HG03066 (cell line): ENCODE measurements at regions not wholly inside any gene's neighbourhood (a gene's known extent, or its start where the extent isn't known, plus 50 kb on each side); places are given as distances from the start of the nearest gene placed in this dataset.

ENCODE experiments used
- ATAC-seq: cut with Tn5 transposase; IDR thresholded peaks from one replicate; pipeline ENCODE4 v1.9.1; 2021; ENCODE audit warnings: low read depth; ENCODE audit not compliant: unreplicated experiment

DNA sequence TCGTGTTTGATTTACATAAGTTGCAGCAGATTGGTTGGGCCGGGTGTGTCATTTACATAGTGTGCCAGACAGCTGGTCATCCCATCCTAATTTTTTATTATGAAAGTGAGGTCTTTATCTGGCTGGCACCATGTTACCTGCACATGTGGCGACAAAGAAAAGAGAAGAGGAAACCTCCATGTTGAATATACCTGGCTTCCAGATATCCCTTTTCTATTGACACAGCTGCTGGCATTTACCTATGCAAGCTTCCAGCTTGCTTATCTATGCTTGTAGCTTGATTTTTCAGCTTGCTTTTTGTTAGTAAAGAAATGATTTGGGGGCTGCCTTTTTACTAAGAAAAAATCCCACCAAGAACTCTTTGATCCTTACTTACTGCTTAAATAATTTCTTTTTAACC is 681.3 kb upstream of the SLITRK1 start:
- ATAC-seq = no peak

DNA sequence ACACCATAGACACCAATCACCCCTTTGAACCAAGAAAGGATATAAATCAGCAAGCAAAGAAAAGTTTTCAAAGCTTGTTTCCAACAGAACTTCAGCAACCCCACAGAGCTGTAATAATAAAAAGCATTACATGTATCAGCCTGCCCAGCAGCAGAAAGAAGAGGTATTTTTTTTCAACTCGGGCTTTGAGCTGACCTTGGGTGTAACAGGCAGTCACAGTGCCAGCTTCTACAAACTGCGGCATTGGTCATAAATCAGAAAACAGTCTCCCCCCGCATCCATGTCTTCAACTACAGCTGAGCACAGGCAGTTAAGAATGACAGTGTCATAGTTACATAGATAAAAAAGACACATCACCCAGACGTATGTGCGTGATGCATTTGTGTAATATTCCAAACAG is 671.0 kb upstream of the SLITRK1 start:
- no peak for ATAC-seq

DNA sequence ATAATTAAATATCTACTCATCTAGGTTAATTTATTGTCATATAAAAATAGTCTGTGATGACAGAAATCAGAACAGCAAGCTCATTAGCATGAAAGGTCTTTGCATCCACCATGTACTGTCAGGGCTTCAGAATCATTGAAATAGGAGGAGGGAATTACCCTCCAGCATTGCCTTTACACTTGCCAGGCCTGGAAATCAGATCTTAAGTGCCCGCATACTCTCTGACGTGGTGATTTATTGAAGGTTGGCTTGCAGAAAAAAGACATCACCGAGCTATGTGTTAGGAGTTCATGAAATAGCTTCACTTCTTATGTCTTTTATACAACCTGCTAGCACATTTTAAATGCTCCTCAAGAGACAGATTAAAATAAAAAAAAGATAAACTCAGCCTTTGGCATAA is 661.7 kb upstream of the SLITRK1 start:
- ATAC-seq = no peak

DNA sequence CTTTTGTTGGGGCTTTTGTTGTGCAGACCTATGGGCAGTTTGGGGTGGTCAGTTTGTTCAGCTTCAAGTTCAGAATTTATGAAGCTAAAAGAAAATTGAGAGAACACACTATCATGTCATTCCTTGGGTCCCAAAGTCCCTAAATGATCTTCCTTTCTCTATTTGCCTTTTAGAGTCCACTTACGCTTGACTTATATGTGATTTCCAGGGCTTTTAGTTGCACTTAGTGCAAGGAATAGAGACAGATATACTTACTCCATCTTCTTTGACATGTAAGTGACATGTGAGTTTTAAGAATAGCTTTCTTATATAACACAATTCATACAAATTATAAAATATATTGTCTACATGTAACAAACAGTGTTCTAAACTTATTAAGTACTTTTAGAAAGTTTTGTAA is 660.1 kb upstream of the SLITRK1 start:
- no peak for ATAC-seq

DNA sequence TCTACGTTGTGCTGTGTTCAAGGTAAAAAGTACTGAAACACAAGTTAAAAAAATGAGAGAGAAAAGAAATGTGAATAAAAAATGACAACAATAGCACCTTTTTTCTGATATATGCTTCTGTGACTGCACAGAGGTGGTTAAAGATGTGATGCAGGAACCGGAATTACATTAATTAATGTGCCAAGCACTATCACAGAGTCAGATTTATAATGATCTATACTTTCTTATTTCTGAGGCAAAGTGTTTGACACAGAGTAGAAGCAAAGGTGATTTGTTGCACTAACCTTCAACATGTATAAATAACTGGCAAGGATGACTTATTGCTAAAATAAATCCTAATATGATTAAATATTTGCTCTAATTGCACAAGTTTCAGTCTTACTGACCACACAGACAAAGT is 654.6 kb upstream of the SLITRK1 start:
- no peak for ATAC-seq

DNA sequence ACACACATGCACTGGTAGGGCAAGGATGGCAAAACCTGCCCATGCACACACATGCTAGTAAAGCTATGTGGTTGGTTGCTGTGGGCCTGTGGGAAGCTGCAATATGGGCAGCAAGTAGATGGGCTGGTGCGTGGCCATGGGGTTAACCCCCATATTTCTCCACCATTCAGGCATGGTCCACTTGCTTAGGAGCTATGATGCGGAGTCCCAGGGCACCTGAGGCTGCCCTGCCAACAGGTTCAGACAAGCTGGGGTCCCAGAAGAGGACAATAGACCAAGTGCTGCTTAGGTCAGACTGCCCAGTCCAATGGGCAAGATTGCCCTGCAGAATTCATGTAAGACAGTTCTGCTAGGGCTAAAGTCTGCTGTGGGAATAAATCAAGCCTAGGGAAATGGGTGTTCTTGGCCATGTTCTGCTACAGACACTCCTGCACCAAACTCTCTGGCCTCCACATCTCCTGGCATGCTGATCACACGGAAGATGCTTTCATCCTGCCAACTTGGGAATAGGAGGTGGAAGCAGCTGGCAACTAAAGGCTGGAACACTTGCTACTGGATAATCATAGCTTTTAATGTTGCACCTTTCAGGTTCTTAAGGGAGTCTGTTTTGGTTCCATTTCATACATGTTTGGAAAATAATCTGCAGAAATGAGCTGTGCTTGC is 646.3 kb upstream of the SLITRK1 start:
- no peak for ATAC-seq

DNA sequence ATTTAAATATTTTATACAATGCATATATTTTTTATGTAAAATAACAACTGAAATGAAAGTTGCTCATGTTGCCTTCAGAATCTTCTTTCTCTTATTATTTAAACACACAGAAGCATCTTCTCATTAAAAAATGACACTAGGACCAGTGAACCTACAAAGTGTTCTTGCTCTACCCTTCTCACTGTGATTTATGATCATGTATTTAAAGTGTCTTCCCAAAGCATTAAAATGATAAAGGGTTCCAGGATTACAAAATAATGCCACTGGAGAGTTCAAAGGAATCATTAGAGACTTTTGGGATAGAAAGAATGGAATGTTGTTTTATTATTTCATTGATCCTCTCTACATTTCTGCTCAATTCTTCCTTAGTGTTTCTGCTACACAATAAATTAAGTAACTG is 643.6 kb upstream of the SLITRK1 start:
- ATAC-seq = no peak

DNA sequence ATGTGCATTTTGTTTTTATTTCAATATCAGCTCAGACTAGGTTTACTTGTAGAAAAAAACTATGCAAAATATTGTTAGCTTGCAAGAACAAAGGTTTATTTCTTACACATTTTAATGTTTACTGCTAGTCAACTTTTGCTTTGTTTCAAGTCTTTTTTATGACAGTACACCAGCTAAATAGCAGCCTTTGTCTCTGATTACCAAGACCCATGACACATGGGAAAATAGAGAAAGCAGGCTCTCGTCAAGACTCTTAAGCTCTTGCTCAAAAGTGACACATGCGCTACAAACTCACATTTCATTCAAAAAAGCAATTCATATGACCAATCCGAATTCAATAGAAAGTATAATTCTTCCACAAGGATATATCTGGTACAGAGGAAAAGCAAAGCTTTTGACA is 642.3 kb upstream of the SLITRK1 start:
- no peak for ATAC-seq

DNA sequence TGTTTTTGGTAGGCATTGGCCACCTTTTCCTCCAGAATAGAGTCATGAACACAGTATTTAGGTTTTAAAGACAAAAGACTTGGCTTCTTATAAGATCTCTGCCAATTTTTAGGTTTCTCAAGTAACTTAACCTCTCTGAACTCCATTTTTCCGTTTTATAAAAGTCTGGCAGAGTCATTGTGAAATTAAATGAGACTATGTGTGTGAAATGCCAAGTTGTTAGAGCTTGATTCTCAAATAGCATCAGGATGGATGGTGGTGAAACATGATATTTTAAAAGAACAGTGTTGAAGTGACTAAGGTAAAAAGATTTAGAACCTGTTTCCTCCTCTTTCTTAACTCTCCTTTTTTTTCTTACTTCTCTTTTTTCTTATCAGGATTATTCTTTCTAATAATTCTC is 617.7 kb upstream of the SLITRK1 start:
- ATAC-seq = no peak

DNA sequence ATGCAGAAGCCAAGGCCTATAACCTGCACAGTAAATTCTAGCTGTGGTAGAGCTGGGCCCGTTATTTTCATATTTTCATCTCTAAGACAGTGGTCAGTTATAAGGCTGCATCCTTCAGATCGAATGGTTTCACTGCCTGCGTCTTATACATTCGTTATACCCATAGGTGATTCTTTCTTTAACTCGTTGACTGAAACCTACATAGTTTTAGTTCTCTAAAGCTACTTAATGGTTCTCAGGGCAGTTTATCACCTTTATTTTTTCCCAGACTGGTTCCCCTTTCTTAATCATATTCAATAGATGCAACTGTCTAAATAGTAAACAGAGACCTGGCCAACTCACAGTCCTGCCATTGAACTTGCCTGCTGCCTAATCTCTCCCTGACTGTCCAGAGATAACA is 615.3 kb upstream of the SLITRK1 start:
- ATAC-seq = no peak

DNA sequence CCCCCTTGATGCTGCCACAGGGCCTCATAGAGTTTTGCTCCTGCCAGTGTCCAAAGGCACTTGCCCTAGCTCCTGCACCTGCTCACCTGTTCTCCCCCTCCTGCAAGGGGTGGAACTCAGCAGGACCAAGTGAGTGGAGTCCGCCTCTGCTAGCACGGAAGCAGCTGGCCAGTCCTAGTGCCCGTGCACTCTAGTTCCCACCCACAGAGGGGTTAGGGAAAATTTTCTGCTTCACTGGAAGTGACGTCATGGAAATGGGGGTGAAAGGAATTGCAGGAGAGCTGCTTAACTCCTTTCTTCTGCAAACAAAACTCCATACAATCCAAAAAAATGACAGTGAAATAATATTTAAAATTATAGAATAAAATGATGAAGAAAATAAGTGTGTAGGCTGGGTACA is 609.7 kb upstream of the SLITRK1 start:
- ATAC-seq = no peak

DNA sequence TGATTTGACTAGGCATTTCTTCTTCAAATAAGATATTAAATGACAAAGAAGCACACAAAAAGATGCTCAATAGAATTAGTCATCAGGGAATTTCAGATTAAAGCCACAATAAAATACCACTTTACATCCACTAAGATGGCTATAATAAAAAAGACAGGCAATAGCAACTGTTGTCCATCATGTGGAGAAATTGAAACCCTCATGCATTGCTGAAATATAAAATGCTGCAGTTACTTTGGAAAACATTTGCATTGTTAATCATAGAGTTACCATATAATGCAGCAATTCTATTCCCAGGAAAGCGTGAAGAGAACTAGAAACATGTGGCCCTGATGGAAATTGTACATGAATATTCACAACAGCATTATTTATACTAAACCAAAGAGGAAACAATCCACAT is 605.5 kb upstream of the SLITRK1 start:
- no peak for ATAC-seq

DNA sequence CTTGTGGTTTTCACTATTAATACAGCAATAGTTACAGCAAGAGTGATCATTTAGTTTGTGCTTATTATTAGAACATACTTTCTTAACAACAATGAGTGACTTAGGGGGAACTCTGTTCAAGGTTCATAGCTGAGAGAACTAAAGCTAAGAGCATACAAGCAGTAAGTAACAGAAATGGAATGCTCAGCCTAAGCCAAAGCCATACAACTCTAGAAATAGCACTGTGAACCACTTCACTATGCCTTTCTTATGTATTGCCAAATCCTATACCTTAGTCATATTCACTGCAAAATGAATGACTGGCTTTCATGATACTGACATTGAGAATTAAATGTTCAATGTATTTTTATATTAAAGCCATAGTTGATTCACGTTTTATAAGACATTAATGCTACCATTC is 599.7 kb upstream of the SLITRK1 start:
- ATAC-seq = no peak

DNA sequence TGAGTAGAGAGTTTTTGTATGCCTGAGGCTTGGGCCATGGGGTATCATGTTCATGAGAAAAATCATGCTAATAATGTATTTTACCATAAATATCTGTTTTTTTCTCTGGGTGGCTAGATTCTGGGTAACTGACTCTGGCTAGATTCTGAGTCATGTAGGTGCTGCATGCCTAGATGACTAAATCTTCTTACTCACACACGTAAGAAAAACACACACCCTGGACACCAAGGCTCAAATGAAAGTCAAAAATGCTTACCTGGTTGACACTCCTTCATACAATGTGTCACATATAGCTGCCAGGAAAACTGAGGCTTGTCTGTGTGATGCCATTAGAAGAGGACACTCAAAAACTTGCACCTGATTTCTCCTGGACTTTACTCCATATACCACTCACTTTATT is 597.4 kb upstream of the SLITRK1 start:
- no peak for ATAC-seq

DNA sequence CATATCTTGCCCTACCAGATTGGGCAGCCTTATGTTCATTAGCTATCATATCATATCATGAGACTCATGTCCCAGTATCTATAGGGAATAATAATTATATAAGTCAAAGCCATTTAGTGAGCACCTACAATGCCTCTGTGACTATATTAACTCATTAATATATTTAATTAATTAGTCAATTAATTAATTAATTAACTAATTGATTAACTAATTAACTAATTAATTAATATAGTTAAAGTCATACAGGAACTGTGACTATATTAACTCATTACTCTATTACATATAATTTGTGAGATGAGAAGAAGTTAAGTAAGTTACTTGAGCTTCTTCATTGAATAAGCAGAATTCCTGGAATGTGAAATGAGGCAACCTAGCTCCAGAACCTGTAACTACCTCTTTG is 588.3 kb upstream of the SLITRK1 start:
- no peak for ATAC-seq

DNA sequence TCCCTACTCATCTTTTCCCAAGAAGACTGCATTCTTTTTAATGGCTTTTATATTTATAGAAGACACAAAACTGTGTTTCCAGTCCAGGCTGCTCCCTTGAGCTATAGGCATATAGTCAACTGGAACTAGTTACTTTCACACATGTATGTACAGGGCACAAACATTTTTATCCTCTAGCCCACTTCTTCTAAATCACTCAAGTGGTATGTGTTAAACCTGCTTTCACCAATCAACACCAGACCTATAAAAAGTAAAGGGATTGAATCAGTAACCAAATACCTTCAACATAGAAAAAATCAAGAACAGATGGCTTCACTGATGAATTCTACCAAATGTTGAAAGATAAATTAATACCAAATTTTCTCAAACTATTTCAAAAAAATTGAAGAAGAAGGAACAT is 584.2 kb upstream of the SLITRK1 start:
- no peak for ATAC-seq

DNA sequence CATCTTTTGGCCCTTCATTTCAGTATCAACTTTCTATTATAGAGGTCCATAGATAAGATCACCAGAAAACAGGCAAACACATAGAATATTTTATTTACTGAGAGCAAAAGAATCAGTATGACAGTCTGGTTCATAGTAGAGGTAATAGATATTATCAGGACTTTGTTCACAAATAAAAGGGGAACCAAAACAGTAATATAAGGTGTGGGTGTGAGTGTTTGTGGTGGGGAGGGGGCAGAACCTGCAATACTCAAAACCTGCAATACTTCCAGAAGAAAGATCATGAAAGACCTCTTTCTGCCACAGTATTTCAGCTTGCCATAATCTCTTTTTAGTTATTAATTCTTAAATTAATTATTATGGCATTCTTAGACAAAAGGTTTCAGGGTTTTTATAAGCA is 578.7 kb upstream of the SLITRK1 start:
- no peak for ATAC-seq

DNA sequence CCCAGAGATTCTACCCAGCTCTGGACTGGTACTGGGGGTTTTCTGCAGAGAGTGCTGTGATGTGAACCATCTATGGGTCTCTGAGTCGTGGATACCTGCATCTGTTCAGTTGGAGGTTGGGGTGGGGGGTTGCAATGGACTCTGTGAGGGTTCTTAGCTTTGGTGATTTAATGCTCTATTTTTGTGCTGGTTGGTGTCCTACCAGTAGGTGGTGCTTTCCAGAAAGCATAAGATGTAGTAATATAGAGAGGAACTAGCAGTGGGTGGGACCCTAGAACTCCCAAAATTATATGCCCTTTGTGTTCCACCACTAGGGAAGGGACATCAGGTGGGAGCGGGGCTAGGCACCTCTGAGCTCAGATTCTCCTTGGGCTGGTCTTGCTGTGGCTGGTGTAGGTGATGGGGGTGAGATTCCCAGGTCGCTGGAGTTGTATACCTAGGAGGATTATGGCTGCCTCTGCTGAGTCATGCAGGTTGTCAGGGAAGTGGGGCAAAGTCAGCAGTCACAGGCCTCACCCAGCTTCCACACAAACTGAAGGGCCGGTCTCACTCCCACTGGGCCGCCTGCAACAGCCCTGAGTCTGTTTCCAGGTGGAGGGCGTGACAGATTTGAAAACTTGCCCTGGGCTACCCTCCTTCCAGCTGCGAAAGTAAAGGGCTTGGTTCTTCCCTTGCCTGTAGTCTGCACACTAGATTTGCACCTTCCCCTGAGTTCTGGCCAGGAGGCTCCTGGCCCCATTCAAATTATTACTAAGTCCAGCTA is 573.0 kb upstream of the SLITRK1 start:
- ATAC-seq = no peak

DNA sequence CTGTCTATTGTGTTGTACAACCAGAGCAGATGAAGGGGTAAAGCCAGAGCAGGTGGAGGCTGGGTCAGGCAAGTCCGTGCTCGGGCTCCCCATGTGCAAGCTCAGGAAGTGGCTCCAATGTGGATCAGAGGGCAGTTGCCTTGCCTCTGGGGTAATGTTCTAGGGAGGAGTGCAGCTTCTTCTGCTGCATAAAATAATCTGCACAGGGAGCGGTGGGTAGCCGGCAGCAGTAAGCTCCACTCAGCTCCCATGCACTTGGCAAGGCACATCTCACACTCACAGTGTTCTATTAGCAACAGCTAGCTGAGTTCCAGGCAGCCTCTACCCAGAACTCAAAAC is 565.3 kb upstream of the SLITRK1 start:
- ATAC-seq = no peak

DNA sequence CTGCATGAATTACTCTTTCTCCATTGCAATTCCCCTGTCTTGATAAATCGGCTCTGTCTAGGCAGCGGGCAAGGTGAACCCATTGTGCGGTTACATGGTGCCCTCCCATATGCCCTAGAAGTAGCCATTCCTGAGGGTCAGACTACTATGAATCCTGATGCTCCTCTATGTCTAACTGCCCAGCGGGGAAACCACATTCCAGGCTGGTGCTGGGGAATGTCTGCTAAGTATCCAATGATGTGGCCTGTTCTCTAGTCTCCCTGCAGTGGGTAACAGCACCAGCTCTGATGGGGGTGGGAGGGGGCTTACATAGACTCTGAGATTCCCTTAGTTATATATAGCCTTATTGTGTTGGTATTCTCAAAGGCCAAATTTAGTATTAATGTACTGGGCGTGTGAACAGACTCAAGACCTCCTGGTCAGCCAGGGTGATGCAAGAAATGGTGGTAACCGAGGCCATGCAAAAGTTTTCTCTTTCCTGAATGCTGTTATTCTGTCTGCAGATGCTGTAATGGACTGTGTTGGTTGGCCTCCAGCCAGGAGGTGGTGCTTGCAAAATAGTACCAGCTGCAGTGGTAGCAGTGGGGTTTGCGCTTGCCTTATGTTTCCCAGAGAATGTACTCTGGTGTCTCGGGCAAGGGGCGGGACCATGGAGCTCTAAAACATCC is 564.8 kb upstream of the SLITRK1 start:
- ATAC-seq = no peak

DNA sequence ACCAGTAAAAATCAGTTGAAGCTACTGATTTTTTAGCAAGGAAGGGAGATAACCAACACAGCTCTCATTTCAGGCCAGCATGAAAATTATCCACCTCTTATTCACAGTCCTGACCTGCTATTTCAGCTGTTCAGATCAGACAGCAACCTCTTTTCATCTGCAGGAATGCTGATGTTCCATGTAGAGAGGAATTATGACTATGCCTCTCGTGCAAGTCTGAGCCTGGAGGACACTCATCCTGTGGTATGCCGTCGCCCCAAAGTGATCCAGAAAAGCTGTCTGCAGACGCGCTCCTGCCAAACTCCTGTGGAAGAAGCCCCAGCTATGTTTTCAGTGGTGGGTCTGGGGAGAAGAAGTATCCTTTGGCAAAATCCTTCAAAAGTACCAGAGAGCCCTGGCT is 563.5 kb upstream of the SLITRK1 start:
- ATAC-seq = no peak

DNA sequence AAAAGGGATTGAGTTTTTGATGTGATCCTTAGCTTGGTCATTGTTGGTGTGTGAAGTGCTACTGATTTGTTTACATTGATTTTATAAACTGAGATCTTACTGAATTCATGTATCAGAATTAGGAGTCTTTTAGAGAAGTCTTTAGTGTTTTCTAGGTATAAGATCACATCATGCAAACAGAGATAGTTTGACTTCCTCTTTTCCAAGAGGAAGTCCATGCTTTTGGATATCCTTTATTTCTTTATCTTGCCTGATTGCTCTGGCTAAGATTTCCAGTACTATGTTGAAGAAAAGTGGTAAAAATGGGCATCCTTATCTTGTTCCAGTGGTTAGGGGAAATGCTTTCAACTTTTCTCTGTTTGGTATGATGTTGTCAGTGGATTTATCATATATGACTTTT is 561.2 kb upstream of the SLITRK1 start:
- no peak for ATAC-seq
